Gastroesophageal sphincter (tissue), 4 donors: ENCODE measurements at regions not wholly inside any gene's neighbourhood (a gene's known extent, or its start where the extent isn't known, plus 50 kb on each side); places are given as distances from the start of the nearest gene placed in this dataset.

Experiments used
- ATAC-seq: fragments of 150-250 bp; one replicate; pipeline ENCODE4 v1.9.1; 2016; ENCODE audit warnings: mild to moderate bottlenecking, moderate library complexity
- H3K27ac ChIP-seq, 4 donors: fragments of 200-600 bp; sonication (generic) in 3 of 4; 1 replicate in 3 of 4; 2 replicates in 1 of 4; pipeline ENCODE4 v1.5.1; 2016 to 2019
- H3K27me3 ChIP-seq: fragments of 200-600 bp; sonication (generic); one replicate; pipeline ENCODE4 v1.5.1; 2019
- H3K36me3 ChIP-seq, 2 donors: fragments of 200-600 bp; sonication (generic); one replicate each; pipeline ENCODE4 v1.5.1; 2019; ENCODE audit warnings: control low read depth in 1 of 2
- H3K4me1 ChIP-seq, 3 donors: fragments of 200-600 bp; sonication (generic); 1 replicate in 2 of 3; 2 replicates in 1 of 3; pipeline ENCODE4 v1.5.1; 2016 to 2019; ENCODE audit warnings: control low read depth in 2 of 3
- H3K4me3 ChIP-seq, 2 donors: fragments of 200-600 bp; sonication (generic); one replicate each; pipeline ENCODE4 v1.5.1; 2019; ENCODE audit warnings: mild to moderate bottlenecking in 1 of 2, moderate library complexity in 1 of 2
- H3K9me3 ChIP-seq, 3 donors: fragments of 200-600 bp; sonication (generic); one replicate each; pipeline ENCODE4 v1.5.1; 2017 to 2019; ENCODE audit warnings: control low read depth in 2 of 3
- EP300 ChIP-seq: sonication (generic); formaldehyde crosslinking; IDR thresholded peaks from one replicate; pipeline ENCODE4 v1.6.1; 2017; ENCODE audit warnings: antibody characterized with exemption, mild to moderate bottlenecking
- POLR2A ChIP-seq, 2 donors: fragments of 450-650 bp; IDR thresholded peaks; one replicate each; pipeline ENCODE4 v1.6.1; 2017; ENCODE audit warnings: antibody characterized with exemption in 2 of 2, mild to moderate bottlenecking in 2 of 2, moderate library complexity in 1 of 2
- POLR2AphosphoS5 ChIP-seq: sonication (generic); formaldehyde crosslinking; IDR thresholded peaks from one replicate; pipeline ENCODE4 v1.6.1; 2017; ENCODE audit warnings: antibody characterized with exemption
- WGBS, 2 donors: methylation state at CpG; one replicate each; pipeline ENCODE4 v1.1.5; 2018; ENCODE audit warnings: low coverage in 1 of 2; 5-methylcytosine and 5-hydroxymethylcytosine counted together
- TF ChIP-seq, protein P1 (sequence below), 4 experiments: fragments of 200-600 bp in 2 of 4; fragments of 450-650 bp in 2 of 4; sonication (generic) in 1 of 4; IDR thresholded peaks; one replicate each; pipeline ENCODE4 v1.5.1; 2017 to 2019; ENCODE audit warnings: antibody characterized with exemption in 4 of 4, mild to moderate bottlenecking in 2 of 4, moderate library complexity in 2 of 4

DNA sequence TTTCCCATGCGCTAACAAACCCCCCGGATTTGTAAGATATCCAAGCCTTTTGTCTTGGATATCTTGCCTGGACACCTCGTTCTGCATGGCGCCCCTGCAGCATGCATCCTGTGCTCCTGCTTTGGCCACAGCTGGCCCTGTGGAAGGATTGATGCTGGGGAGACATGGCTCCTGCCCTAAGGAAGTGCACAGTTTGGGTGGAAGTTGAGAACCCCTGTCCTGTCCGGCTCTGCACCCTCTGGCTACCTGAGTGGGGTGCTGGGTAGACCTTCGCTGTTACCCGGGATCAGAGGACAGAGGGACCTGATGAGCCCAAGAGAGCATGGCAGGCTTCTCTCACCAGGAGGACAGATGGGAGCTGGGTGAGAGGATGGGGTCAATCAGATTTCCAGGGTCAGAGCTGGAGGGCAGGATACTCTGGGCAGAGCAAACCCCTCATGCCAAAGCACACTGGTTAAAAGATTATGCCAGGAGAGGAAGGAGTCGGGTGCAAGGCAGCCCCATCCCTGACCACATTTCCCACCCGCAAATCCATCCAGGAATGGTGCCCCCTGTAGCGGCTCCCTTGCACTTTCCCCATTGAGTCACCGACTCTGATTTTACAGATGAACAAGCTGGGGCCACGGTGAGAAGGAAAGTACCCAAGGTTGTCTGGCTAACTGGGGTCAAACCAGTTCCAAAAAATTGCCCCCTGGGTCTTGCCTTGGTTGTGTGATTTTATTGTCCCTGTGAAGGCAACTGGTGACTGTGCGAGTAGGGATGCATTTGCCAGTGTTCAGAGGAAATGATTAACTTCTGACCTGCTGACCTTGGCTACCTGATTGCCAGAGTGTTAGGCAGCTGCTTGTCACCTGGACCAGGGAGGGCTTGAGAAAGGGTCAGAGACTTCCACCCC is 290.1 kb upstream of the ZMIZ1 start:
- Histone ChIP-seq H3K4me3 (no peak overlapping the region), H3K27ac (peak overlapping the region in 3 of 4 donors; percentile 60 to 75 (median 68)), H3K9me3 (no peaks in the 10 kb centered on the region), H3K4me1 (peaks cover 0 to 51% (median 20%) of the 10 kb centered on the region in 3 donors), H3K36me3 (no peaks in the 10 kb centered on the region), H3K27me3 (no peaks in the 10 kb centered on the region)
- 79 to 87% methylated on average over 2 to 5 of the region's 13 CpGs for WGBS, 2 donors
- ATAC-seq = no peak
- TF ChIP-seq EP300 (no peak), POLR2AphosphoS5 (no peak), POLR2A (IDR thresholded peaks at IDR 0.05) (no peak)
- TF ChIP-seq, protein P1, sequence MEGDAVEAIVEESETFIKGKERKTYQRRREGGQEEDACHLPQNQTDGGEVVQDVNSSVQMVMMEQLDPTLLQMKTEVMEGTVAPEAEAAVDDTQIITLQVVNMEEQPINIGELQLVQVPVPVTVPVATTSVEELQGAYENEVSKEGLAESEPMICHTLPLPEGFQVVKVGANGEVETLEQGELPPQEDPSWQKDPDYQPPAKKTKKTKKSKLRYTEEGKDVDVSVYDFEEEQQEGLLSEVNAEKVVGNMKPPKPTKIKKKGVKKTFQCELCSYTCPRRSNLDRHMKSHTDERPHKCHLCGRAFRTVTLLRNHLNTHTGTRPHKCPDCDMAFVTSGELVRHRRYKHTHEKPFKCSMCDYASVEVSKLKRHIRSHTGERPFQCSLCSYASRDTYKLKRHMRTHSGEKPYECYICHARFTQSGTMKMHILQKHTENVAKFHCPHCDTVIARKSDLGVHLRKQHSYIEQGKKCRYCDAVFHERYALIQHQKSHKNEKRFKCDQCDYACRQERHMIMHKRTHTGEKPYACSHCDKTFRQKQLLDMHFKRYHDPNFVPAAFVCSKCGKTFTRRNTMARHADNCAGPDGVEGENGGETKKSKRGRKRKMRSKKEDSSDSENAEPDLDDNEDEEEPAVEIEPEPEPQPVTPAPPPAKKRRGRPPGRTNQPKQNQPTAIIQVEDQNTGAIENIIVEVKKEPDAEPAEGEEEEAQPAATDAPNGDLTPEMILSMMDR (IDR thresholded peaks at IDR 0.05) = no peak

DNA sequence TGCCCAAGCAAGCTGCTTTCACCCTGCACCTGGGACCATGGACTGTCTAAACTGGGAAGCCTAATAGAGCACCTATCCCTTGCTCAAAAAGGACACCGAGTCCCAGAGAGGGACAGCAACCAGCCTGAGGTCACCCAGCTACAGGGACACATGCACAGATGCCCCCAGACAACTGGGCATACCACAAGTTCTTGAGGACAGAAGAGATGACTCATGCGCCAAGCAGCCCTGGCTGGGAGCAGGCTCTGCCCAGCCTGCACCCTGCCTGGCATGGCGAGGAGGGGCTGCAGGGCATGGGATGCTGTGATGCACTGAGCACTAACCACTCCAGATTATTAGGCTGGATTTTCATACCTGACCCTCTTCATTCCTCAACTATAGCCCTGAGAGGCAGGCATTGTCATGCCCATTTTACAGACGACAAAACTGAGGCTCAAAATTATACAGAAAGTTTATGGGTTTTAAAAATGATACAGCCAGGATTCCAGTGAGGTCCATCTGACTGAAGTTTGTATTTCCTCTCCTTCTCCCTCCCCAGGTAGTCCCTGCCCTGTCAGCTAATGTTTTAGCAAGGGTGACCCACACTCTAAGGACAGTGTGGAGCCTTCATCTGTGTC is 289.3 kb upstream of the ZMIZ1 start:
- no peak for ATAC-seq
- no peaks in the 10 kb centered on the region for H3K27me3 ChIP-seq
- TF ChIP-seq EP300 (no peak), POLR2AphosphoS5 (no peak), POLR2A (IDR thresholded peaks at IDR 0.05) (no peak)
- TF ChIP-seq, protein P1 (IDR thresholded peaks at IDR 0.05) = no peak
- no peak overlapping the region for H3K4me3 ChIP-seq
- H3K9me3 ChIP-seq = no peaks in the 10 kb centered on the region
- H3K36me3 ChIP-seq = no peaks in the 10 kb centered on the region
- WGBS, 2 donors = 100% methylated on average over 1 of the region's 4 CpGs; no CpG with 5 or more reads in 1 of the 2 donors
- peaks cover 0 to 56% (median 20%) of the 10 kb centered on the region in 3 donors for H3K4me1 ChIP-seq
- H3K27ac ChIP-seq = no peak overlapping the region

DNA sequence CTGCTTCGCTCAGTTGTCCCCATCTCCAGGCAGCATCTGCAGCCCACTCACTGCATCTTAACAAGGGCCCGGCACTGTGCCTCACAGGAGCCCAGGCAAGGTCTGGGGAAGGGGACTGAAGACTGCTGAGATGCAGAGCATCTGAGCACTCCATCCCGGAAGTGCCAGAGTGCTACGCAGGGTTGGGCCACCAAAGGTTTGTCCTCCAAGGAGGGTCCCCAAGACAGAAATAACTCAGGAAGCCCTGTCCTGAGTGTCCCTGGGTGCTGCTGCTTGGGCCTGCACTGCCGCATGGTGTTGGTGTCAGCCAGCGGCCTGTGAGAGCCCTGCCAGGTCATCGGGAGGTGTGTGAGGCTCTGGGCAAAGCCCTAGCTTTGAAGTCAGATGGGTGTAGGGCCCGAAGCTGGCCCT is 288.2 kb upstream of the ZMIZ1 start:
- H3K4me1 ChIP-seq = peaks cover 0 to 53% (median 20%) of the 10 kb centered on the region in 3 donors
- WGBS, 2 donors = 92 to 100% methylated on average over 1 to 4 of the region's 8 CpGs

GRCh38 chr10:78781251-78781913 is 287.4 kb upstream of the ZMIZ1 start:
- no peaks in the 10 kb centered on the region for H3K27me3 ChIP-seq

More for the DNA sequence above, 288.2 kb upstream of the ZMIZ1 start:
- ATAC-seq = no peak
- Histone ChIP-seq H3K9me3 (no peaks in the 10 kb centered on the region), H3K4me3 (no peak overlapping the region), H3K36me3 (no peaks in the 10 kb centered on the region), H3K27me3 (no peaks in the 10 kb centered on the region), H3K27ac (no peak overlapping the region)
- no peak for TF ChIP-seq EP300
- no peak for TF ChIP-seq POLR2A (IDR thresholded peaks at IDR 0.05)
- TF ChIP-seq, protein P1 (IDR thresholded peaks at IDR 0.05) = no peak
- no peak for TF ChIP-seq POLR2AphosphoS5

More at GRCh38 chr10:78781251-78781913, 287.4 kb upstream of the ZMIZ1 start:
- WGBS, 2 donors = no CpG with 5 or more reads among the region's 10 CpGs
- peaks cover 0 to 45% (median 20%) of the 10 kb centered on the region in 3 donors for H3K4me1 ChIP-seq
- ATAC-seq = no peak
- H3K9me3 ChIP-seq = no peaks in the 10 kb centered on the region
- H3K27ac ChIP-seq = no peak overlapping the region
- H3K4me3 ChIP-seq = no peak overlapping the region
- no peak for TF ChIP-seq EP300
- TF ChIP-seq, protein P1 (IDR thresholded peaks at IDR 0.05) = no peak
- no peak for TF ChIP-seq POLR2A (IDR thresholded peaks at IDR 0.05)
- no peak for TF ChIP-seq POLR2AphosphoS5
- H3K36me3 ChIP-seq = no peaks in the 10 kb centered on the region
